ENCODE measurements at regions not wholly inside any gene's neighbourhood (a gene's known extent, or its start where the extent isn't known, plus 50 kb on each side); places are given as distances from the start of the nearest gene placed in this dataset.
"Not testable (repeated sequence)": the region's sequence is repeated elsewhere in the genome, so short reads cannot be mapped to it uniquely, and the experiment has no call there.

- DNase-seq, result peak in 2 of 5 experiments; percentile 1 to 27
Observed at GRCh38 chr4:56575820-56576429, 70.3 kb downstream of the ARL9 start.

DNA sequence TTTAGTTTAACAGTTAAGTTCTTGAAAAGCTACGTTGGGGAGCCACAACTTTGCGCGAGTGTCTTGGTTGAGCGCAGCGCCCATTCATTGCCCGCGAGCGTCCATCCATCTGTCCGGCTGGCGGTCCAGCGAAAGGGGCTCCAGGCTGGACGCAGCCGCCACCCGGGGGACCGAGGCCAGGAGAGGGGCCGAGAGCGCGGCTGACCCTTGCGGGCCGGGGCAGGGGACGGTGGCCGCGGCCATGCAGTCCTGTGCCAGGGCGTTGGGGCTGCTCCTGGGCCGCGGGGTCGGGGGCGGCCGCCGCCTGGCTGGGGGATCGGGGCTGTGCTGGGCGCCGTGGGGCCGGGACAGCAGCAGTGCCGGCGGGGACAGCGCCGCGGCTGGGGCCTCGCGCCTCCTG, 86.8 kb downstream of the ARL9 start:
- not testable (repeated sequence) for DNase-seq
